Epithelial cell of prostate (primary cell): ENCODE measurements at regions not wholly inside any gene's neighbourhood (a gene's known extent, or its start where the extent isn't known, plus 50 kb on each side); places are given as distances from the start of the nearest gene placed in this dataset.

ENCODE experiments used
- DNase-seq: peaks from one replicate; pipeline ENCODE4 v3.0.0-alpha.2; 2011; ENCODE audit warnings: low read depth, low spot score
- H3K27ac ChIP-seq: fragments of 450-650 bp; 2 replicates; pipeline ENCODE4 v1.5.1; 2017; ENCODE audit warnings: mild to moderate bottlenecking

DNA sequence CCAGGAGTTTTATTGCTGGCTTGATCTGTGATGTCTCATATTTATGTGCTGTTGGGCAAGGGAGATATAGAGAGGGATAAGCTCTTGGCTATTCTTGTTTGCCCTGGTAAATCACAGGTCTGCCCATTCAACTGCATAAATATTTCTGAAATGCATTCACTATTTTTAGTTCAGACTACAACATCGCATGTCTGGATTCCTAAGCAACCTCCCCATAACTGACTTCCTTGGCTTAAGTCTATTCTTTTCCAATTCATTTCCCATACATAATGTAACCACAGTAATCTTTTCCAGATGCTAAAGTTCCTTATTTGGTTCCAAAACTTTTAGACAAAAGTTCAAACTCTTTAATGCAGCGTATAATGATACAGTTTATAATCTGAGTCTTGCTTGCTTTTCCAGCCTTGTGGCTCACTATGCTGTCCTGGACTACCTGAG lies 321.4 kb upstream of the ACTBL2 start:
- H3K27ac ChIP-seq = no peak overlapping the region

GRCh38 chr5:57802131-57802530 lies 319.5 kb upstream of the ACTBL2 start:
- no peak for DNase-seq
- H3K27ac ChIP-seq = no peak overlapping the region

More for the DNA sequence above, 321.4 kb upstream of the ACTBL2 start:
- no peak for DNase-seq

DNA sequence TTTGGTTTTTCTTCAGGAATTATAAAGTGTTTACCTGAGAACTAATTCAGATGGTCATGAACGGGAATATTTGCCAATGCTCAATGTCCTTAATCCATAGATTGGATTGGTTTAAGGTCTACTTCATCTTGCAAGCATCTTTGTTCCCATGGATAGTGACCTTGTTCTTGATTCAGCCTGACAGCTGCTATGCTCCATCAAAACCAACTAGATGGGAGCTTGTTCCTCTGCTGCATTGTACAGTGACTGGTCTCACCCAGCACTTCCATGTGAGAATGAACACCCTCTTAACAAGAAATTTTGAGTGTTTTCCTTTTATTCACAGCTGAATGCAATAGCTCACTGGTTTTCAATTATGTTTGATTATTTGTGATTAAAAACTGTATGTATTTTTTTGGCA lies 312.6 kb upstream of the ACTBL2 start:
- H3K27ac ChIP-seq = no peak overlapping the region
- no peak for DNase-seq

- no peak overlapping the region for H3K27ac ChIP-seq
- DNase-seq = no peak
Measured at GRCh38 chr5:57791875-57792274, 309.3 kb upstream of the ACTBL2 start.

DNA sequence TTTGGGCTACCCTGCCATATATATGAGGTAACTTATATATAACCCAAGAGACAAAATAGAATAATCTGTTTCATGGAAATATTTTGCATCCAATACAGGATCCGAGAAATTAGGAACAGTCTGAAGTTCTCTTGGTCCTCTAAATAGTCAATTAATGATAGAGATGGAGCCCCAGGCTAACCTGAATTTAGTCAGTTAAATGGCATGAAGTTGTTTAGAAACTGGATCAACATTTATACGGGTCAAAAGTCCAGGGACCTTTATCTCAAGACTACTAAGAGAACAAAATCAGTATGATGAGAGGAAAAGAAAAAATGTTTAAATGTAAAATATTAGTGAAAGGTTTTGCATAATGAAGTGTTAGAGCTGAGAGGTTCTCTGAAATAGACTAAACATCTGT lies 303.3 kb upstream of the ACTBL2 start:
- H3K27ac ChIP-seq = no peak overlapping the region
- DNase-seq = no peak

DNA sequence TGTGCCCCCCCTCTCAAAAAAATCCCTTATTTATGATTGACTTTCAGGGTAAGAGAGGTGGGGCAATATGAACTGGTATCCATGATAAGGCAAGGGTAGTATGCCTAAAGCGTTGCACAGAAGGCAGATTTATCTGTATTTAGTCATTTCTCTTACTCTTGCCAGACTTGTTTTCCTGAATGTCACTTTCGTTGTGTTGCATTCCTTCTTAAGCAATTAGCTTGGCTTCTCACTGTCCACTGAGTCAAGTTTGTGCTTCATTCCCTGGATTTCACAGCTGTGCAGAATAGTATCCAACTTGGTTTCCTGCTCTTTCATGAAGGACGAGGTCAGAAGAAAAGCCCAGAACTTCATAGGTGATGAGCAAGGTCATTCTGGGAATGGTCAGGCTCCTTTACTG lies 301.5 kb upstream of the ACTBL2 start:
- peak; percentile 18 for DNase-seq
- no peak overlapping the region for H3K27ac ChIP-seq

DNA sequence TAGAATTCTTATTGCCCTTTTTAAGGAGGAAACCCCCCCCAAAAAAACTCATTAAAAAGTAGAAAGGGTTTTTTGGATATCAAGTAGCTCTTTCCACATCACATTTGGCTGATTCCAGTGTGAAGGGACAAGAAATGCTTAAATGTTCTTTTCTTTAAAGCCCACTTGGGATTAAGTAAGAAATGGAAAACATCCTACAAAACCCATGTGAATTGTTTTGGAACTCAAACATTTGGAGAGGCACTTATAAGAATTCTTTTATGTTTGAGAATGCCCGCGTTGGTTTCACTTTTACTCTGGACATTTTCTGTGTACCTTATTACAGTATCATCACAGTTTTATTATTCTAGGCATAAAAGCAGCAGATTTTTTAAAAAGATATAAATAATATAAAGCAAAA lies 301.1 kb upstream of the ACTBL2 start:
- H3K27ac ChIP-seq = no peak overlapping the region
- DNase-seq = no peak

GRCh38 chr5:57780961-57781325 lies 298.3 kb upstream of the ACTBL2 start:
- H3K27ac ChIP-seq = no peak overlapping the region
- no peak for DNase-seq

DNA sequence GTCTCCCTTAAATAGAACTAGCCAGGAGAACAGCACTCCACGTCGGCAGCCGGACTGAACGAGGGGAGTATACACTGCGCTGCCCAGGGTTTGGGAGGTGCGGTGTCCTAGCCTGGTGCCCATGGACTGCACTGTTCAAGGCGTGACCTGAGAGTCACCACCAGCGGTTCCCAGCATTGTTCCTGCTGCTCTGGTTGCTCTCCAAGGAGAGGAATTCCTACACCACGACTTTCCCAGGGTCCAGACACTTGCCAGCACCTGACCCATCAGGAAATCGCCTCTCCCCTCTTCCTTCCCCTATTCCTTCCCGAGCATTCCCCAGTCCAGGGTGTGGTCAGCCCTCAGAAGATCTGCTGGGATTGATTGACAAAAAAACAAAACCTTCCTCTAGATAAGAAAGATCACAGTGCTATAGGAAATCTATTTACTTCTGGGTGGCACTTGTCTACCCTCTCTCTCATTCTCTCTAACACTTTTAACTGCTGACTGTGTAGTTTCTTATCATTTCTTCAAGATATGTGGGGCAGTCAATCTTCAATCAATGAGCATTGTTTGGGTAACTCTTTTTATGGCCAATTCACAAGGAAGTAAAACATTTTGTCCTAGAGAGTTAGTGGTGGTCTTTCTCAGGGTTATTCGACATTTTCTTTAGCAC lies 297.8 kb upstream of the ACTBL2 start:
- no peak overlapping the region for H3K27ac ChIP-seq
- no peak for DNase-seq

DNA sequence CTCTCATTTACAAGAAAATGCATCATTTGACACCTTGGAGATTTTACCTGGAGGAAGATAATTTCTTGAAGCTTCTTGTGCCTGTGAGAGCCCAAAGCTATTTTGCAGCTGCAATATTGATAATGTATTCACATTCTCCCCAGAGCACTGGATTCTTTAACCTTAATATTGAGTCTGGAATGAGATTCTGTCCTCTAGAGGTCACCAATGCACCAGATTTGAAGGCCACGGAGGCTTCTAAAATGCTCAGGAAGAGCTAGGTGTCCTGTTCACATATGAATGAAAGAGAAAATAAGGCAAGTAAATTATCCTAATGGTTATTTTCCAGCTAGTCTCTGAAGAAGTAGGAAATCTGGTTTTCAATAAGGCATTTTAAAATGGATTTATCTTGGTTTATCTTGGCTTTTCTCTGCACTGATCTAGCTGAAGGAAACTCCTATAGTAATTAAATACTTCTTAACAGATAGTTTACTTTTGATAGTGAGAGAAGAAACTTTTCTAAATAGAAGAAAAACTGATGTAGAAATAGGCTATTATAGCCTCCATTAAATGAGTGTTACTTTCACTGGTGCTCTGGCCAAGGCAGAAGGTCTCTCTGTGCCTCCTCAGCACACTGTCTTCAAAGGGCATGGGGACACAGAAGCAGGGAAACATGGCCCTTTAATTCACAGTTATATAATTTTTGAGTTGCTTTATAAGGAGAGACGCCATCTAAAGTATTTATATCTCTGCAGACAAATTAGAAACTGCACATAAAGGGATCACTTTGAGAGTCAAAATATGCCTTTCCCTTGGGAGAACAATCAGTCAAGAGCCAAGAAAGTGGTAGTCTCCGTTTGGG lies 297.0 kb upstream of the ACTBL2 start:
- no peak overlapping the region for H3K27ac ChIP-seq
- no peak for DNase-seq

GRCh38 chr5:57778501-57779091 lies 296.0 kb upstream of the ACTBL2 start:
- H3K27ac ChIP-seq = no peak overlapping the region

DNA sequence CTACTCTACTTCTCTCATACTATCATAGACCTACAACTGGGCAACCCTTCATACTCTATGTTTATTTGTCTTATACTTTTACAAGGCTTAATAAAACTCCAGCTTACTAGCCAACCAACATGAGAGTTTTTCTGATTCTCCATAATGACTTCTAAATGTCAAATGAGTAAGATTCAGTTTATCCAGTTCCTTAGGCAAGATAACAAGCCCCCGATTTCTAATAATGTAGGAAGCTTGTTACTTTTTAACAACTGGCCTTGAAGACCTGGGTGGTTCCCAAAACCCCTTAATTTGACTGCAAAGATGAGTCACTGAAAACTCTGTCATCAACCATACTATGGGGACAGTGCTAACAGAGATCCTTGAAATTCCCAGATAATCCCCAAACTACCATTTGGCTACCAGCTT lies 294.6 kb upstream of the ACTBL2 start:
- DNase-seq = no peak

More at GRCh38 chr5:57778501-57779091, 296.0 kb upstream of the ACTBL2 start:
- no peak for DNase-seq

DNA sequence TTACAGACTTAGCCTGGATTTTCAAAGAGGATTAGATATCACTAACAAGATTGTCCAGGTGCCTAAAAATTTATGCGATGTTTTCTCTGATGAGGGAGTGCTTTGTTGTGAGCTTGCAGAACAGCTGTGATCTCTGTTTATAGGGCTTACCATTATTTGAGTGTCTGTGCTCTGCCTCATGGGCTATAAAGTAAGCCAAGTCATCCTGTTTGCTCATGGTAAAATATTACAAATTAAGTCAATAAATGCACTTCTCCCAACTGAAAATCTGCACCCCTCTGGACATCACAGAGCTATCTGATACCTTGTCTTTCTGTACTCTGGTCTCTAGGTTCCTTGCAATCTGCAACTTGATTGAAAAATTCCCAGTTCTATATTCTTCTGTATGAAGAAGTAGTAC lies 293.4 kb upstream of the ACTBL2 start:
- no peak for DNase-seq
- no peak overlapping the region for H3K27ac ChIP-seq

More for the DNA sequence above, 294.6 kb upstream of the ACTBL2 start:
- no peak overlapping the region for H3K27ac ChIP-seq

DNA sequence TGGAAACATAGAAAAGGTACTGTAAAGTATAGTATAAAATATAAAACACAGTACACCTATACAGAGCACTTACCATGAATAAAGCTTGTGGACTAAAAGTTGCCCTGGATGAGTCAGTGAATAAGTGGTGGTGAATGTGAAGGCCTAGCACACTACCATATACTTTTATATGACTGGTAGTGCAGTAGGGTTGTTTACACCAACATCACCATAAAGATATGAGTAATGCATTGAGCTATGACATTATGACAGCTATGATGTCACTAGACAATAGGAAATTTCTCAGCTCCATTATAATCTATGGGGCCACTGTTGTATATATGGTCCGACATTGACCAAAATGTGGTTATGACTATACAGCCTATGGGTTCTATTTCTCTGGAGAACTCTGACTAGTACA lies 291.8 kb upstream of the ACTBL2 start:
- no peak for DNase-seq

DNA sequence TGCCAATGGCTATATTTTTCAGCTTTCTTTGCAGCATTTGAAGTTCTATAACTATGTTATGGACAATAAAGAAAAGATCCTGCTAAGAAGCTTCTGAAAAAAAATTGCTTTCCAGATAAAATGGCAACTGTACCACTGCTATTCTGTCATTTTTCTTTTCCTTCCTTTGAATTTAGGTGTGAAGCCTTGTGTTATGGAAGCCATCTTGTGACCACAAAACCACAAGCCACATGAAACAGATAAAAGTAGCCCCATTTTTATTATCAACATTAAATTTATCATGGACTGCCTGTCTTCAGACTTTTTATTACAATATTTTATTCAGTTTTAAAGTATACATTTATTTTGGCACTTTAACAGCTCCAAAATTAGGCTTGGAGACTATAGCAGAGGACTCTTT lies 289.9 kb upstream of the ACTBL2 start:
- no peak for DNase-seq
- no peak overlapping the region for H3K27ac ChIP-seq

More for the DNA sequence above, 291.8 kb upstream of the ACTBL2 start:
- no peak overlapping the region for H3K27ac ChIP-seq

- no peak overlapping the region for H3K27ac ChIP-seq
- no peak for DNase-seq
Measured at GRCh38 chr5:57770039-57770438, 287.4 kb upstream of the ACTBL2 start.

- no peak overlapping the region for H3K27ac ChIP-seq
- no peak for DNase-seq
Measured at GRCh38 chr5:57768745-57769144, 286.1 kb upstream of the ACTBL2 start.

DNA sequence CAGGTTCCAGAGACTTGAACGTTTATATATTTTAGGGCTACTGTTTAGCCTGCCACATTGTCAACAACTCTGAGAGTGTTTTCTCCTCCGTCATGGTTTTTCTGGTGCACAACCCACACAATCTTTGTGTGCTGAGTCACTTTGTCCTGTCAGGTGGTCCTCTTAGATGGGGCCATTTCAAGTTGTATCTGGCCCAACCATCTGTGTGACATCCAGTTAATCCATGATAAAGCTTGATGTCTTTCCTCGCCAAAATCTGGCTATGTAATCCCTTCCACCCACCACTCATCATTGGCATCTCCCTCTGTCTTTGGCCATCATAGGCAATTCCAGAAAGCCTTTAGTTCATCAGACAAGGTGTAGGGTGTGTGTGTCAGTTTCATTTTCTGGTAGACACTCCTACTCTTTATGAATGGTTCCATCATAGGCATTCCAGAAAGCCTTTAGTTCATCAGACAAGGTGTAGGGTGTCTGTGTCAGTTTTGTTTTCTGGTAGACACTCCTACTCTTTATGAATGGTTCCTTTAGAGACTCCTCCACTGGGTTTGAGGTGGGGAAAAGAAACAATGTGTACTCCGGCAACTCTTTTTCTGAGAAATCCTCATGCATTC lies 282.0 kb upstream of the ACTBL2 start:
- DNase-seq = no peak
- H3K27ac ChIP-seq = no peak overlapping the region

- H3K27ac ChIP-seq = no peak overlapping the region
Measured at GRCh38 chr5:57761513-57761912, 278.9 kb upstream of the ACTBL2 start.

DNA sequence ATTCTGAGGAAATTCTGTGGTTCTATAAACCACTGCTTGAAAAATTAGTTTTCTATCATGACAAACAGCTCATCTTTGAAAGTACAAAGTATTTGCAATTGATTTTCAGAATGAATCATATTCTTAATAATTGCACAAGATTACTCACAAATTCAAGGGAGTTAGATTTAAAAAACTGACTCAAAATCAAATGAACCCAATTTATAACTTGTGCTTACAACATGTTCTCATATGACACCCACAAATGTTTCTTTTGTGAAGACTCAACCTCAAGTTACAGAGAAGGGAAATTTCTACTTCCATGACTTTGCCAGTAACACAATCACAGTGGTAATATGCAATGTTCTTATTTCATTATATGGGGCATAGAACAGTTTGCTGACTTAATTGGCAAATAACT lies 272.0 kb upstream of the ACTBL2 start:
- no peak for DNase-seq
- no peak overlapping the region for H3K27ac ChIP-seq

More at GRCh38 chr5:57761513-57761912, 278.9 kb upstream of the ACTBL2 start:
- no peak for DNase-seq

- H3K27ac ChIP-seq = no peak overlapping the region
- no peak for DNase-seq
Measured at GRCh38 chr5:57753446-57753845, 270.8 kb upstream of the ACTBL2 start.
